ENCODE measurements at regions not wholly inside any gene's neighbourhood (a gene's known extent, or its start where the extent isn't known, plus 50 kb on each side); places are given as distances from the start of the nearest gene placed in this dataset.

GRCh38 chrX:11976663-11977062 is 161.6 kb upstream of the FRMPD4 start:
- H3K27me3 ChIP-seq, result no peaks in the 10 kb centered on the region
- H3K4me3 ChIP-seq, result no peak overlapping the region
- no peak for TF ChIP-seq CTCF (IDR thresholded peaks at IDR 0.05)
- DNase-seq, result no peak
- no peak overlapping the region for H3K27ac ChIP-seq
- ATAC-seq, result no peak
- H3K36me3 ChIP-seq, result no peaks in the 10 kb centered on the region
- intact Hi-C loops (cut with DNase I), result no loop called here
- no peaks in the 10 kb centered on the region for H3K4me1 ChIP-seq
- H3K9me3 ChIP-seq, result no peaks in the 10 kb centered on the region

DNA sequence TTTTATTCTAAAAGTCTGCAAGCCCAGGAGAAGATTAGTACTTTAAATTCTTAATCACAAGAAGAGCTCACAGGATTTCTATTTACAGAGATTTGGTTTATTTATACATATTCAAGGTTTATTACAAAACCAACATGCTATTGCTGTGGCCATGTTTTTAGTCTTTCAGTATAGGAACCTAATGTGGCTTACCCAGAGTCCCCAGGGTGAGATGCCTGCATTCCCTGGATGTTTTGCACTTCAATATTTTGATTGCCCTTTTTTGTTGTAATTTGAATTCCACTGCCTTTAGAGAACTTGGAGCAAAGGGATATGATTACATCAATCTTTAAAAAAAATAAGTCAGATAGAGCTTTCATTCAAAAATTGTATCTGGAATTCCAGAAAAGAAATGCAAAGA is 146.0 kb upstream of the FRMPD4 start:
- H3K36me3 ChIP-seq, result no peaks in the 10 kb centered on the region
- no peaks in the 10 kb centered on the region for H3K9me3 ChIP-seq
- no peak overlapping the region for H3K27ac ChIP-seq
- intact Hi-C loops (cut with DNase I), result no loop called here
- ATAC-seq (no peak), DNase-seq (no peak)
- TF ChIP-seq CTCF (IDR thresholded peaks at IDR 0.05), result no peak
- no peak overlapping the region for H3K4me3 ChIP-seq
- H3K4me1 ChIP-seq, result no peaks in the 10 kb centered on the region
- H3K27me3 ChIP-seq, result no peaks in the 10 kb centered on the region

GRCh38 chrX:11995146-11995545 is 143.1 kb upstream of the FRMPD4 start:
- Histone ChIP-seq H3K4me3 (no peak overlapping the region), H3K4me1 (no peaks in the 10 kb centered on the region), H3K9me3 (no peaks in the 10 kb centered on the region), H3K27me3 (peaks cover 0 to 4% of the 10 kb centered on the region in 2 donors), H3K36me3 (no peaks in the 10 kb centered on the region), H3K27ac (no peak overlapping the region)
- intact Hi-C loops (cut with DNase I), result no loop called here
- DNase-seq (no peak), ATAC-seq (no peak)
- TF ChIP-seq CTCF (IDR thresholded peaks at IDR 0.05), result no peak

- Histone ChIP-seq H3K4me3 (no peak overlapping the region), H3K36me3 (no peaks in the 10 kb centered on the region), H3K4me1 (no peaks in the 10 kb centered on the region), H3K27me3 (peaks cover 0 to 4% of the 10 kb centered on the region in 2 donors), H3K27ac (no peak overlapping the region), H3K9me3 (no peaks in the 10 kb centered on the region)
- ATAC-seq, result no peak
- DNase-seq, result no peak
- TF ChIP-seq CTCF (IDR thresholded peaks at IDR 0.05), result no peak
- intact Hi-C loops (cut with DNase I), result no loop called here
Measured at GRCh38 chrX:11996810-11997209, 141.5 kb upstream of the FRMPD4 start.

DNA sequence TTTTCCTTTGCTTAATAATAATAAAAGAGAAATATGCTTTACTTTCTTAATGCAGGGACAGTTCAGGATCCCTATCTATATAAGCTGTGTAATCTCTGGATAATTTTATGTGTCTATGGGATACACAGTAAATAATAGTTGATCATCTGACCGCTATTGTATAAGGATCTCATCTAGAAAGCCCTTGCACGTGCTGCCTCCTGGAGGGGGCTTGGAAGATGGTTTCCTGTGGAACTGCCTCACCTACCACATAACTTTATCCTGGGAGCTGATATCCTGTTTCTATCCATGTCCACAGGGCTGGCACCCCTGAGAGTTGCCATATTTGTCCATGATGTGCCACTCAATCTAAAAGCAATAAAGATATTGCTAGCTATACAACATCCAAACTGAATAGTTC is 139.3 kb upstream of the FRMPD4 start:
- DNase-seq, result no peak
- Histone ChIP-seq H3K4me3 (no peak overlapping the region), H3K9me3 (no peaks in the 10 kb centered on the region), H3K27ac (no peak overlapping the region), H3K36me3 (no peaks in the 10 kb centered on the region), H3K4me1 (no peaks in the 10 kb centered on the region), H3K27me3 (peaks cover 0 to 4% of the 10 kb centered on the region in 2 donors)
- ATAC-seq, result no peak
- no peak for TF ChIP-seq CTCF (IDR thresholded peaks at IDR 0.05)
- intact Hi-C loops (cut with DNase I), result no loop called here
